ENCODE measurements at regions not wholly inside any gene's neighbourhood (a gene's known extent, or its start where the extent isn't known, plus 50 kb on each side); places are given as distances from the start of the nearest gene placed in this dataset.

DNA sequence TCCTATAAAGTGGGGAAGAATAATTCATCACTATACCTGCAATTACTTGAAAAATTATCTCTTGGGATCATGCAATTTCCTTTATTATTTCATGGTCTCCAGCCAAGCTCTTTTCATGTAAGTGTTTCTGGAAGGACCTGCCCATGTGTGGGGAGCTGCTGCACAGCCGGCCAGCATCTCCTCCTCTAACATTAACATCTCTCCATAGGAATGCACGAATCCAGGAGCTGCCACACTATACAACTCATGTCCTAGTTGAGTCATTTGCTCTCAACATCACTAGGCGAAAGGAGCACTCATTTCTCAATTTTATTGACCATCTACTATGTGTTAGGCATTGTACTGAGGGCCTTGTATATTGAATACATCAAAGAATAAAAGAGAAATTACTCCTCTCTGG is 144.3 kb upstream of the ERBB4 start:
- TF ChIP-seq, protein P1, sequence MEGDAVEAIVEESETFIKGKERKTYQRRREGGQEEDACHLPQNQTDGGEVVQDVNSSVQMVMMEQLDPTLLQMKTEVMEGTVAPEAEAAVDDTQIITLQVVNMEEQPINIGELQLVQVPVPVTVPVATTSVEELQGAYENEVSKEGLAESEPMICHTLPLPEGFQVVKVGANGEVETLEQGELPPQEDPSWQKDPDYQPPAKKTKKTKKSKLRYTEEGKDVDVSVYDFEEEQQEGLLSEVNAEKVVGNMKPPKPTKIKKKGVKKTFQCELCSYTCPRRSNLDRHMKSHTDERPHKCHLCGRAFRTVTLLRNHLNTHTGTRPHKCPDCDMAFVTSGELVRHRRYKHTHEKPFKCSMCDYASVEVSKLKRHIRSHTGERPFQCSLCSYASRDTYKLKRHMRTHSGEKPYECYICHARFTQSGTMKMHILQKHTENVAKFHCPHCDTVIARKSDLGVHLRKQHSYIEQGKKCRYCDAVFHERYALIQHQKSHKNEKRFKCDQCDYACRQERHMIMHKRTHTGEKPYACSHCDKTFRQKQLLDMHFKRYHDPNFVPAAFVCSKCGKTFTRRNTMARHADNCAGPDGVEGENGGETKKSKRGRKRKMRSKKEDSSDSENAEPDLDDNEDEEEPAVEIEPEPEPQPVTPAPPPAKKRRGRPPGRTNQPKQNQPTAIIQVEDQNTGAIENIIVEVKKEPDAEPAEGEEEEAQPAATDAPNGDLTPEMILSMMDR (IDR thresholded peaks at IDR 0.05; ENCODE audit: unreplicated experiment) = no peak
- Mint-ChIP-seq H3K4me1 (ENCODE audit: low read depth, unreplicated experiment) (peaks cover 13% of the 10 kb centered on the region), H3K4me3 (ENCODE audit: low read depth, unreplicated experiment) (no peak overlapping the region), H3K27ac (ENCODE audit: unreplicated experiment) (no peak overlapping the region), H3K9me3 (ENCODE audit: low read depth, unreplicated experiment) (no peaks in the 10 kb centered on the region), H3K36me3 (ENCODE audit: insufficient read depth, unreplicated experiment) (no peaks in the 10 kb centered on the region), H3K27me3 (ENCODE audit: unreplicated experiment) (no peaks in the 10 kb centered on the region)
- intact Hi-C loops (cut with micrococcal nuclease; ENCODE audit: unreplicated experiment) = no loop called here
- DNase-seq = no peak
- CTCF ChIA-PET = no interaction called here
- BruUV-seq (replicated peaks) = no TSS peak

GRCh38 chr2:212677466-212677865 is 138.9 kb upstream of the ERBB4 start:
- H3K4me1 Mint-ChIP-seq (ENCODE audit: low read depth, unreplicated experiment) = no peaks in the 10 kb centered on the region
- no peak overlapping the region for H3K27ac Mint-ChIP-seq (ENCODE audit: unreplicated experiment)
- H3K9me3 Mint-ChIP-seq (ENCODE audit: low read depth, unreplicated experiment) = peaks cover 2% of the 10 kb centered on the region
- DNase-seq = no peak
- H3K36me3 Mint-ChIP-seq (ENCODE audit: insufficient read depth, unreplicated experiment) = no peaks in the 10 kb centered on the region
- no peaks in the 10 kb centered on the region for H3K27me3 Mint-ChIP-seq (ENCODE audit: unreplicated experiment)
- TF ChIP-seq, protein P1 (IDR thresholded peaks at IDR 0.05; ENCODE audit: unreplicated experiment) = no peak
- no TSS peak for BruUV-seq (replicated peaks)
- CTCF ChIA-PET = no interaction called here
- intact Hi-C loops (cut with micrococcal nuclease; ENCODE audit: unreplicated experiment) = no loop called here
- H3K4me3 Mint-ChIP-seq (ENCODE audit: low read depth, unreplicated experiment) = no peak overlapping the region

GRCh38 chr2:212672186-212672585 is 133.6 kb upstream of the ERBB4 start:
- CTCF ChIA-PET = no interaction called here
- peaks cover 2% of the 10 kb centered on the region for H3K9me3 Mint-ChIP-seq (ENCODE audit: low read depth, unreplicated experiment)
- TF ChIP-seq, protein P1 (IDR thresholded peaks at IDR 0.05; ENCODE audit: unreplicated experiment) = no peak

GRCh38 chr2:212669761-212670160 is 131.2 kb upstream of the ERBB4 start:
- no peaks in the 10 kb centered on the region for H3K4me1 Mint-ChIP-seq (ENCODE audit: low read depth, unreplicated experiment)
- H3K36me3 Mint-ChIP-seq (ENCODE audit: insufficient read depth, unreplicated experiment) = no peaks in the 10 kb centered on the region
- CTCF ChIA-PET = no interaction called here
- peaks cover 2% of the 10 kb centered on the region for H3K9me3 Mint-ChIP-seq (ENCODE audit: low read depth, unreplicated experiment)
- DNase-seq = no peak
- TF ChIP-seq, protein P1 (IDR thresholded peaks at IDR 0.05; ENCODE audit: unreplicated experiment) = no peak
- H3K27me3 Mint-ChIP-seq (ENCODE audit: unreplicated experiment) = no peaks in the 10 kb centered on the region
- no TSS peak for BruUV-seq (replicated peaks)
- H3K4me3 Mint-ChIP-seq (ENCODE audit: low read depth, unreplicated experiment) = no peak overlapping the region
- intact Hi-C loops (cut with micrococcal nuclease; ENCODE audit: unreplicated experiment) = loop anchor here (5.0 kb wide), 1 partner anchor 72 kb away; no protein-coding TSS in a partner anchor
- no peak overlapping the region for H3K27ac Mint-ChIP-seq (ENCODE audit: unreplicated experiment)

More at GRCh38 chr2:212672186-212672585, 133.6 kb upstream of the ERBB4 start:
- Mint-ChIP-seq H3K4me3 (ENCODE audit: low read depth, unreplicated experiment) (no peak overlapping the region), H3K36me3 (ENCODE audit: insufficient read depth, unreplicated experiment) (no peaks in the 10 kb centered on the region), H3K27ac (ENCODE audit: unreplicated experiment) (no peak overlapping the region), H3K27me3 (ENCODE audit: unreplicated experiment) (no peaks in the 10 kb centered on the region), H3K4me1 (ENCODE audit: low read depth, unreplicated experiment) (no peaks in the 10 kb centered on the region)
- BruUV-seq (replicated peaks) = no TSS peak
- intact Hi-C loops (cut with micrococcal nuclease; ENCODE audit: unreplicated experiment) = no loop called here
- DNase-seq = no peak

Data from Calu3 (cell line).